H1 (cell line): ENCODE measurements at regions not wholly inside any gene's neighbourhood (a gene's known extent, or its start where the extent isn't known, plus 50 kb on each side); places are given as distances from the start of the nearest gene placed in this dataset.

Source experiments
- BCL11A ChIP-seq, 2 experiments: IDR thresholded peaks; one replicate each; pipeline ENCODE4 v1.6.1; 2011; ENCODE audit warnings: low read depth in 2 of 2, low read length in 2 of 2, mild to moderate bottlenecking in 2 of 2
- FOSL1 ChIP-seq: IDR thresholded peaks from 2 replicates; pipeline ENCODE4 v1.6.1; 2011; ENCODE audit warnings: mild to moderate bottlenecking, low read depth, low read length, moderate library complexity; ENCODE audit not compliant: insufficient read depth
- MAX ChIP-seq: IDR thresholded peaks from 2 replicates; pipeline ENCODE4 v1.6.1; 2012; ENCODE audit warnings: inconsistent platforms
- SUZ12 ChIP-seq: fragments of 200-600 bp; sonication (generic); IDR thresholded peaks from 2 replicates; pipeline ENCODE4 v1.6.1; 2012; ENCODE audit warnings: mild to moderate bottlenecking, inconsistent platforms, low read length, moderate library complexity, mixed read lengths
- USF2 ChIP-seq: IDR thresholded peaks from 2 replicates; pipeline ENCODE4 v1.6.1; 2011; ENCODE audit warnings: low read length, improper control_type of control experiment
- TF ChIP-seq, protein P1 (sequence below): fragments of 300-600 bp; sonication (generic); IDR thresholded peaks from 2 replicates; pipeline ENCODE4 v1.7.1; 2012; ENCODE audit warnings: low read length, moderate library complexity, mild to moderate bottlenecking, inconsistent platforms; ENCODE audit not compliant: insufficient replicate concordance
- TF ChIP-seq, protein P2 (sequence below): IDR thresholded peaks from 2 replicates; pipeline ENCODE4 v1.6.1; 2012; ENCODE audit warnings: low read length, inconsistent platforms

DNA sequence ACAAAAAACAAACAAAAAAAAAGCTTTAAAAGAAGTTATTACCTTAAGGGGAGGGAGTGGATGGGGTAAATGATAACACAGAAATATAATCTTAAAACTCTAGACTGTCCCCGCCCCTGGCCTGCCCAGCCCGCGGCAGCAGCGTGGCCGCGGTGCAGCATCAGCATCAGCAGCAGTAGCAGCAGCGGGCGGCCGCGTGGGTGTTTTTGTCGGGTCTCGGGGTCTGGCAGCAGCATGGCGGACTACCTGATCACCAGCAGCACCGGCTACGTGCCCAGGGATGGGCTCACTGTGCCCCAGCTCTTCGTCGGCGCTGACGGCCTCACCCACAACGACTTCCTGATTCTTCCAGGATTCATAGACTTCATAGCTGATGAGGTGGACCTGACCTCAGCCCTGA is 80.0 kb upstream of the ANKRD28 start (continued):
- TF ChIP-seq, protein P1, sequence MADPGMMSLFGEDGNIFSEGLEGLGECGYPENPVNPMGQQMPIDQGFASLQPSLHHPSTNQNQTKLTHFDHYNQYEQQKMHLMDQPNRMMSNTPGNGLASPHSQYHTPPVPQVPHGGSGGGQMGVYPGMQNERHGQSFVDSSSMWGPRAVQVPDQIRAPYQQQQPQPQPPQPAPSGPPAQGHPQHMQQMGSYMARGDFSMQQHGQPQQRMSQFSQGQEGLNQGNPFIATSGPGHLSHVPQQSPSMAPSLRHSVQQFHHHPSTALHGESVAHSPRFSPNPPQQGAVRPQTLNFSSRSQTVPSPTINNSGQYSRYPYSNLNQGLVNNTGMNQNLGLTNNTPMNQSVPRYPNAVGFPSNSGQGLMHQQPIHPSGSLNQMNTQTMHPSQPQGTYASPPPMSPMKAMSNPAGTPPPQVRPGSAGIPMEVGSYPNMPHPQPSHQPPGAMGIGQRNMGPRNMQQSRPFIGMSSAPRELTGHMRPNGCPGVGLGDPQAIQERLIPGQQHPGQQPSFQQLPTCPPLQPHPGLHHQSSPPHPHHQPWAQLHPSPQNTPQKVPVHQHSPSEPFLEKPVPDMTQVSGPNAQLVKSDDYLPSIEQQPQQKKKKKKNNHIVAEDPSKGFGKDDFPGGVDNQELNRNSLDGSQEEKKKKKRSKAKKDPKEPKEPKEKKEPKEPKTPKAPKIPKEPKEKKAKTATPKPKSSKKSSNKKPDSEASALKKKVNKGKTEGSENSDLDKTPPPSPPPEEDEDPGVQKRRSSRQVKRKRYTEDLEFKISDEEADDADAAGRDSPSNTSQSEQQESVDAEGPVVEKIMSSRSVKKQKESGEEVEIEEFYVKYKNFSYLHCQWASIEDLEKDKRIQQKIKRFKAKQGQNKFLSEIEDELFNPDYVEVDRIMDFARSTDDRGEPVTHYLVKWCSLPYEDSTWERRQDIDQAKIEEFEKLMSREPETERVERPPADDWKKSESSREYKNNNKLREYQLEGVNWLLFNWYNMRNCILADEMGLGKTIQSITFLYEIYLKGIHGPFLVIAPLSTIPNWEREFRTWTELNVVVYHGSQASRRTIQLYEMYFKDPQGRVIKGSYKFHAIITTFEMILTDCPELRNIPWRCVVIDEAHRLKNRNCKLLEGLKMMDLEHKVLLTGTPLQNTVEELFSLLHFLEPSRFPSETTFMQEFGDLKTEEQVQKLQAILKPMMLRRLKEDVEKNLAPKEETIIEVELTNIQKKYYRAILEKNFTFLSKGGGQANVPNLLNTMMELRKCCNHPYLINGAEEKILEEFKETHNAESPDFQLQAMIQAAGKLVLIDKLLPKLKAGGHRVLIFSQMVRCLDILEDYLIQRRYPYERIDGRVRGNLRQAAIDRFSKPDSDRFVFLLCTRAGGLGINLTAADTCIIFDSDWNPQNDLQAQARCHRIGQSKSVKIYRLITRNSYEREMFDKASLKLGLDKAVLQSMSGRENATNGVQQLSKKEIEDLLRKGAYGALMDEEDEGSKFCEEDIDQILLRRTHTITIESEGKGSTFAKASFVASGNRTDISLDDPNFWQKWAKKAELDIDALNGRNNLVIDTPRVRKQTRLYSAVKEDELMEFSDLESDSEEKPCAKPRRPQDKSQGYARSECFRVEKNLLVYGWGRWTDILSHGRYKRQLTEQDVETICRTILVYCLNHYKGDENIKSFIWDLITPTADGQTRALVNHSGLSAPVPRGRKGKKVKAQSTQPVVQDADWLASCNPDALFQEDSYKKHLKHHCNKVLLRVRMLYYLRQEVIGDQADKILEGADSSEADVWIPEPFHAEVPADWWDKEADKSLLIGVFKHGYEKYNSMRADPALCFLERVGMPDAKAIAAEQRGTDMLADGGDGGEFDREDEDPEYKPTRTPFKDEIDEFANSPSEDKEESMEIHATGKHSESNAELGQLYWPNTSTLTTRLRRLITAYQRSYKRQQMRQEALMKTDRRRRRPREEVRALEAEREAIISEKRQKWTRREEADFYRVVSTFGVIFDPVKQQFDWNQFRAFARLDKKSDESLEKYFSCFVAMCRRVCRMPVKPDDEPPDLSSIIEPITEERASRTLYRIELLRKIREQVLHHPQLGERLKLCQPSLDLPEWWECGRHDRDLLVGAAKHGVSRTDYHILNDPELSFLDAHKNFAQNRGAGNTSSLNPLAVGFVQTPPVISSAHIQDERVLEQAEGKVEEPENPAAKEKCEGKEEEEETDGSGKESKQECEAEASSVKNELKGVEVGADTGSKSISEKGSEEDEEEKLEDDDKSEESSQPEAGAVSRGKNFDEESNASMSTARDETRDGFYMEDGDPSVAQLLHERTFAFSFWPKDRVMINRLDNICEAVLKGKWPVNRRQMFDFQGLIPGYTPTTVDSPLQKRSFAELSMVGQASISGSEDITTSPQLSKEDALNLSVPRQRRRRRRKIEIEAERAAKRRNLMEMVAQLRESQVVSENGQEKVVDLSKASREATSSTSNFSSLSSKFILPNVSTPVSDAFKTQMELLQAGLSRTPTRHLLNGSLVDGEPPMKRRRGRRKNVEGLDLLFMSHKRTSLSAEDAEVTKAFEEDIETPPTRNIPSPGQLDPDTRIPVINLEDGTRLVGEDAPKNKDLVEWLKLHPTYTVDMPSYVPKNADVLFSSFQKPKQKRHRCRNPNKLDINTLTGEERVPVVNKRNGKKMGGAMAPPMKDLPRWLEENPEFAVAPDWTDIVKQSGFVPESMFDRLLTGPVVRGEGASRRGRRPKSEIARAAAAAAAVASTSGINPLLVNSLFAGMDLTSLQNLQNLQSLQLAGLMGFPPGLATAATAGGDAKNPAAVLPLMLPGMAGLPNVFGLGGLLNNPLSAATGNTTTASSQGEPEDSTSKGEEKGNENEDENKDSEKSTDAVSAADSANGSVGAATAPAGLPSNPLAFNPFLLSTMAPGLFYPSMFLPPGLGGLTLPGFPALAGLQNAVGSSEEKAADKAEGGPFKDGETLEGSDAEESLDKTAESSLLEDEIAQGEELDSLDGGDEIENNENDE, result no peak
- TF ChIP-seq MAX (no peak), FOSL1 (no peak), BCL11A (IDR thresholded peaks at IDR 0.05; ENCODE audit: low read depth in 2 of 2, low read length in 2 of 2) (no peak), USF2 (no peak), SUZ12 (no peak)
- TF ChIP-seq, protein P2, sequence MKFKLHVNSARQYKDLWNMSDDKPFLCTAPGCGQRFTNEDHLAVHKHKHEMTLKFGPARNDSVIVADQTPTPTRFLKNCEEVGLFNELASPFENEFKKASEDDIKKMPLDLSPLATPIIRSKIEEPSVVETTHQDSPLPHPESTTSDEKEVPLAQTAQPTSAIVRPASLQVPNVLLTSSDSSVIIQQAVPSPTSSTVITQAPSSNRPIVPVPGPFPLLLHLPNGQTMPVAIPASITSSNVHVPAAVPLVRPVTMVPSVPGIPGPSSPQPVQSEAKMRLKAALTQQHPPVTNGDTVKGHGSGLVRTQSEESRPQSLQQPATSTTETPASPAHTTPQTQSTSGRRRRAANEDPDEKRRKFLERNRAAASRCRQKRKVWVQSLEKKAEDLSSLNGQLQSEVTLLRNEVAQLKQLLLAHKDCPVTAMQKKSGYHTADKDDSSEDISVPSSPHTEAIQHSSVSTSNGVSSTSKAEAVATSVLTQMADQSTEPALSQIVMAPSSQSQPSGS, result no peak
